PC-3 (cell line): ENCODE measurements at regions not wholly inside any gene's neighbourhood (a gene's known extent, or its start where the extent isn't known, plus 50 kb on each side); places are given as distances from the start of the nearest gene placed in this dataset.
A peak's percentile ranks its signal among the peaks of the same experiment; 100 is the strongest.

Experiments used
- ATAC-seq: fragments of 200-7000 bp; cut with Tn5 transposase; 2 replicates; pipeline ENCODE4 v1.9.1; 2020; ENCODE audit warnings: mild to moderate bottlenecking, moderate library complexity
- BruUV-seq: library from RNA; stranded (reverse); fragments of 400-500 nt; replicated peaks from 2 replicates; lab custom pipeline; 2021; lab: Mats Ljungman, UMichigan
- CTCF ChIA-PET: fragments of 300-600 bp; sonication (Branson Sonifier 250); formaldehyde crosslinking; loops from one replicate; lab custom pipeline; 2022; ENCODE audit warnings: antibody characterized with exemption; lab: Charles Lee
- POLR2A ChIA-PET: fragments of 300-600 bp; sonication (Branson Sonifier 250); formaldehyde crosslinking; loops from one replicate; lab custom pipeline; 2022; ENCODE audit warnings: antibody characterized with exemption; ENCODE audit not compliant: unreplicated experiment; lab: Charles Lee
- DNase-seq: peaks from one replicate; pipeline ENCODE4 v3.0.0-alpha.2; 2015
- H2AFZ ChIP-seq: fragments of 300-600 bp; sonication (generic); 2 replicates; pipeline ENCODE4 v1.6.0; 2016; ENCODE audit warnings: antibody characterized with exemption, low read length
- H3F3A ChIP-seq: fragments of 300-600 bp; sonication (generic); one replicate; pipeline ENCODE4 v1.6.0; 2017; ENCODE audit warnings: antibody characterized with exemption, low read length, control low read depth, mild to moderate bottlenecking; ENCODE audit not compliant: unreplicated experiment
- H3K27ac ChIP-seq: fragments of 300-600 bp; sonication (generic); 2 replicates; pipeline ENCODE4 v1.5.1; 2016; ENCODE audit warnings: mild to moderate bottlenecking, low read length
- H3K27me3 ChIP-seq: fragments of 300-600 bp; sonication (generic); 2 replicates; pipeline ENCODE4 v1.6.1; 2016; ENCODE audit warnings: low read length, mixed read lengths
- H3K36me3 ChIP-seq: fragments of 300-600 bp; sonication (generic); 2 replicates; pipeline ENCODE4 v1.6.1; 2016; ENCODE audit warnings: low read depth, mixed run types, low read length, mixed read lengths
- H3K4me1 ChIP-seq: fragments of 300-600 bp; sonication (generic); 2 replicates; pipeline ENCODE4 v1.5.1; 2016; ENCODE audit warnings: low read length; ENCODE audit not compliant: insufficient read depth
- H3K4me2 ChIP-seq: fragments of 300-600 bp; sonication (generic); 2 replicates; pipeline ENCODE4 v1.6.0; 2016; ENCODE audit warnings: low read length
- H3K4me3 ChIP-seq: fragments of 300-600 bp; sonication (generic); 2 replicates; pipeline ENCODE4 v1.5.1; 2016; ENCODE audit warnings: mild to moderate bottlenecking, low read length, mixed read lengths
- H3K79me2 ChIP-seq: fragments of 300-600 bp; sonication (generic); 2 replicates; pipeline ENCODE4 v1.6.1; 2017; ENCODE audit warnings: low read length, mixed read lengths
- H3K9ac ChIP-seq: fragments of 300-600 bp; sonication (generic); 2 replicates; pipeline ENCODE4 v1.6.0; 2016; ENCODE audit warnings: mild to moderate bottlenecking, low read length
- H3K9me2 ChIP-seq: fragments of 300-600 bp; sonication (generic); replicated peaks from 2 replicates; pipeline ENCODE4 v1.6.1; 2016; ENCODE audit warnings: mixed run types, low read length, mixed read lengths
- H3K9me3 ChIP-seq: fragments of 300-600 bp; sonication (generic); 2 replicates; pipeline ENCODE4 v1.6.1; 2016; ENCODE audit warnings: low read length, mixed read lengths
- H4K20me1 ChIP-seq: fragments of 300-600 bp; sonication (generic); 2 replicates; pipeline ENCODE4 v1.6.1; 2016; ENCODE audit warnings: low read length, mixed read lengths
- EZH2 ChIP-seq: fragments of 300-600 bp; sonication (generic); IDR thresholded peaks from one replicate; pipeline ENCODE4 v1.6.1; 2017; ENCODE audit warnings: antibody characterized with exemption, mild to moderate bottlenecking, low read length; ENCODE audit not compliant: unreplicated experiment
- EZH2phosphoT487 ChIP-seq: fragments of 300-600 bp; sonication (generic); IDR thresholded peaks from 2 replicates; pipeline ENCODE4 v1.6.1; 2018; ENCODE audit warnings: mild to moderate bottlenecking, antibody characterized with exemption, low read length, borderline replicate concordance
- intact Hi-C: fragments of 100-400 bp; cut with micrococcal nuclease; formaldehyde crosslinking; loops from 2 replicates; pipeline ENCODE4 v1.9.0; 2023
- TF ChIP-seq, protein P1 (sequence below): fragments of 300-600 bp; sonication (generic); conservative IDR thresholded peaks from 2 replicates; pipeline ENCODE4 v1.5.1; 2017; ENCODE audit warnings: antibody characterized with exemption, low read depth, mild to moderate bottlenecking, low read length

DNA sequence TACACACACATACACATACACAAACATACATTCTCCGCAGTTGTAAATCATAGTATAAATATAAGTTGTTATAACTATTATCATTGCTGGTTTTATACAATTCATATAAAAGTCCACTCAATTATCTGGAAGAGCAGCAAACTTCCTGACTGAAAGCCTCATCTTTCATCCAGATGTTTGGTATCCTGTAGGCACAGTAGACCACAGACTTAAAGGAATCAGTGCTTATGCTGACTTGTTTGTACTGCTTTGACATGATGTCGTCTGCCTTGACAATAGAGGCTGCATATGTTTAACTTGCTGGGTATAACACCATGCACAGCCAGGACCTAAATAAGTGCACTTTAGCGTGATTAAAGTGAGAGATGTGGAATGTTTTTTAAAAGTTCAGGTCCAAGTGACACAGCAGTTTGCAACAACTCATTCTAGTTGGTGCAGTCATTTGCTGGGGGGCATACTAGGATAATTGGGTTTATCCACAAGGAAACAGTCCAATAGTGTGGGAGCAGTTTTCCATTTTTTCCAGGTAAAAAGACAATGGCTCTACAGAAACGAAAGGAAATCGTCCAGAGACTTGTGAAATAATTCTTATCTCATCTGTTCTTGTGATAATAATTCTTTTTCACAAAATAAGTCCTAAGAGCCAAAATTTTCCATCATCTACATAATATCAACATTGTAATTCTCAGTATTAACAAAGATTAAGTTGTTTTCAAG, 110.3 kb upstream of the TSPAN2 start:
- Histone ChIP-seq H3F3A (no peaks in the 10 kb centered on the region), H3K27me3 (no peaks in the 10 kb centered on the region), H3K9ac (no peak overlapping the region), H3K4me1 (no peaks in the 10 kb centered on the region), H2AFZ (no peak overlapping the region), H3K79me2 (no peaks in the 10 kb centered on the region), H4K20me1 (no peaks in the 10 kb centered on the region), H3K9me2 (no peaks in the 10 kb centered on the region), H3K36me3 (no peaks in the 10 kb centered on the region), H3K9me3 (no peaks in the 10 kb centered on the region), H3K4me2 (no peak overlapping the region), H3K4me3 (no peak overlapping the region), H3K27ac (no peak overlapping the region)
- no TSS peak for BruUV-seq
- CTCF ChIA-PET = no interaction called here
- TF ChIP-seq EZH2 (no peak), EZH2phosphoT487 (no peak)
- TF ChIP-seq, protein P1, sequence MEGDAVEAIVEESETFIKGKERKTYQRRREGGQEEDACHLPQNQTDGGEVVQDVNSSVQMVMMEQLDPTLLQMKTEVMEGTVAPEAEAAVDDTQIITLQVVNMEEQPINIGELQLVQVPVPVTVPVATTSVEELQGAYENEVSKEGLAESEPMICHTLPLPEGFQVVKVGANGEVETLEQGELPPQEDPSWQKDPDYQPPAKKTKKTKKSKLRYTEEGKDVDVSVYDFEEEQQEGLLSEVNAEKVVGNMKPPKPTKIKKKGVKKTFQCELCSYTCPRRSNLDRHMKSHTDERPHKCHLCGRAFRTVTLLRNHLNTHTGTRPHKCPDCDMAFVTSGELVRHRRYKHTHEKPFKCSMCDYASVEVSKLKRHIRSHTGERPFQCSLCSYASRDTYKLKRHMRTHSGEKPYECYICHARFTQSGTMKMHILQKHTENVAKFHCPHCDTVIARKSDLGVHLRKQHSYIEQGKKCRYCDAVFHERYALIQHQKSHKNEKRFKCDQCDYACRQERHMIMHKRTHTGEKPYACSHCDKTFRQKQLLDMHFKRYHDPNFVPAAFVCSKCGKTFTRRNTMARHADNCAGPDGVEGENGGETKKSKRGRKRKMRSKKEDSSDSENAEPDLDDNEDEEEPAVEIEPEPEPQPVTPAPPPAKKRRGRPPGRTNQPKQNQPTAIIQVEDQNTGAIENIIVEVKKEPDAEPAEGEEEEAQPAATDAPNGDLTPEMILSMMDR = no peak
- DNase-seq (no peak), ATAC-seq (no peak)
- POLR2A ChIA-PET = no interaction called here
- intact Hi-C loops = no loop called here

DNA sequence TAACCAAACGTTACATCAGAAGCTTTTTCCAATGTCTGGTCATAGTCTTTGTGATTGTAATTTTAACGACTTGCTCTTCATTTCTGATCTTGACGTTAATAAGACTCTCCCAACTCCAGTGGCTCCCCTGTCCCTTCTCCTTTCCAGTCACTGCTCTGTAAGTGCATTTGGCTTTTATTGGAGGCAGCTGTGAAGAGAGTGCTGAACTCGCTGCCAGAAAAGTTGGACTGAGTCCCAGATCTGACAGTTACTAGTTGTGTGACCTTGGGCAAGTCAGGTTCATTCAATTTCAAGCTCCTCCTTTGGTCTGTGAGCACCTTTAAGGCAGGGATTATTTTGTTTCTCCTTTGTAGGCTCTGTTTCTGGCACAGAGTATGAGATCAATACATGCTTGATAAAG, 109.6 kb upstream of the TSPAN2 start:
- intact Hi-C loops = no loop called here
- ChIA-PET CTCF (no interaction called here), POLR2A (no interaction called here)
- H3K4me3 ChIP-seq = no peak overlapping the region
- TF ChIP-seq, protein P1 = no peak
- TF ChIP-seq EZH2phosphoT487 = no peak
- ATAC-seq = no peak
- peak; percentile 26 for DNase-seq
- H3K4me1 ChIP-seq = no peaks in the 10 kb centered on the region
- no peaks in the 10 kb centered on the region for H3K36me3 ChIP-seq
- BruUV-seq = no TSS peak
- no peak overlapping the region for H3K4me2 ChIP-seq
- no peaks in the 10 kb centered on the region for H3K79me2 ChIP-seq
- no peaks in the 10 kb centered on the region for H3K9me2 ChIP-seq
- H3K27ac ChIP-seq = no peak overlapping the region
- no peaks in the 10 kb centered on the region for H3K27me3 ChIP-seq
- H3F3A ChIP-seq = no peaks in the 10 kb centered on the region
- H3K9ac ChIP-seq = no peak overlapping the region
- no peaks in the 10 kb centered on the region for H4K20me1 ChIP-seq
- no peaks in the 10 kb centered on the region for H3K9me3 ChIP-seq
- H2AFZ ChIP-seq = no peak overlapping the region

DNA sequence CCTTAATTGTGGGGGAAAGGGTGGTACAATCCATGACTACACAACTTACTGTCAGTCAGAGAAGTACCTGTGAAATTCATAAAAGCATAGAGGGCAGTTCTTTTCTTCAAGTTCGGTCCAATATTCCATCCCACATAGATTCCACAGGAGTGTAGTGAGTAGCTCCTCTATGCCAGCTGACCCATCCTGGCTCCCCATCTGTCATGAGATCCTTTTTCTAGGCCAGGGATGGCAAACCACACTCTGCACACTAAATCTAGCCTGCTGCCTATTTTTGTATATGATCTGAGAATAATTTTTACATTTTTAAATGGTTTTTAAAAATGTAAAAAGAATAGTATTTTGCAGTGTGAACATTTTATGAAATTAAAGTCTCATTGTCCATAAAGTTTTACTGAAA, 107.0 kb upstream of the TSPAN2 start:
- Histone ChIP-seq H3K4me2 (no peak overlapping the region), H3K27me3 (no peaks in the 10 kb centered on the region), H4K20me1 (no peaks in the 10 kb centered on the region), H3K9me2 (no peaks in the 10 kb centered on the region), H3K4me1 (0 out of 2 replicates have a peak, but pooled peaks cover 4% of the 10 kb centered on the region), H3K4me3 (no peak overlapping the region), H3K9me3 (no peaks in the 10 kb centered on the region), H3F3A (no peaks in the 10 kb centered on the region), H3K27ac (no peak overlapping the region), H3K79me2 (no peaks in the 10 kb centered on the region), H3K9ac (no peak overlapping the region), H2AFZ (no peak overlapping the region), H3K36me3 (no peaks in the 10 kb centered on the region)
- ChIA-PET CTCF (no interaction called here), POLR2A (no interaction called here)
- ATAC-seq = no peak
- TF ChIP-seq, protein P1 = no peak
- TF ChIP-seq EZH2 (no peak), EZH2phosphoT487 (no peak)
- BruUV-seq = no TSS peak
- intact Hi-C loops = no loop called here
- no peak for DNase-seq
